Esophagus squamous epithelium (tissue), 4 donors: ENCODE measurements at regions not wholly inside any gene's neighbourhood (a gene's known extent, or its start where the extent isn't known, plus 50 kb on each side); places are given as distances from the start of the nearest gene placed in this dataset.

ENCODE experiments used
- CTCF ChIP-seq, 6 experiments: fragments of 450-650 bp in 4 of 6; fragments of 200-600 bp in 2 of 6; sonication (generic) in 2 of 6; IDR thresholded peaks; one replicate each; pipeline ENCODE4 v1.5.1; 2016 to 2019; ENCODE audit warnings: antibody characterized with exemption in 6 of 6, mild to moderate bottlenecking in 4 of 6, moderate library complexity in 4 of 6
- POLR2A ChIP-seq, 4 donors: fragments of 450-650 bp; IDR thresholded peaks; one replicate each; pipeline ENCODE4 v1.6.1; 2017; ENCODE audit warnings: antibody characterized with exemption in 4 of 4, mild to moderate bottlenecking in 4 of 4, moderate library complexity in 3 of 4

GRCh38 chr10:107619139-107619538 is 454.6 kb upstream of the SORCS1 start:
- TF ChIP-seq CTCF (IDR thresholded peaks at IDR 0.05) (no peak), POLR2A (IDR thresholded peaks at IDR 0.05) (no peak)
